ENCODE measurements at regions not wholly inside any gene's neighbourhood (a gene's known extent, or its start where the extent isn't known, plus 50 kb on each side); places are given as distances from the start of the nearest gene placed in this dataset.
"Not testable (repeated sequence)": the region's sequence is repeated elsewhere in the genome, so short reads cannot be mapped to it uniquely, and the experiment has no call there.

- DNase-seq (ENCODE audit: low read depth, low spot score), result no peak
These were observed 156.1 kb upstream of the SALL4 start for GRCh38 chr20:51958099-51959065.

GRCh38 chr20:51955756-51956155 is 153.4 kb upstream of the SALL4 start:
- DNase-seq (ENCODE audit: low read depth, low spot score), result no peak

GRCh38 chr20:51953731-51954340 is 151.5 kb upstream of the SALL4 start:
- no peak for DNase-seq (ENCODE audit: low read depth, low spot score)

- DNase-seq (ENCODE audit: low read depth, low spot score), result no peak
These were observed 148.6 kb upstream of the SALL4 start for GRCh38 chr20:51950926-51951325.

GRCh38 chr20:51946586-51946985 is 144.3 kb upstream of the SALL4 start:
- no peak for DNase-seq (ENCODE audit: low read depth, low spot score)

- no peak for DNase-seq (ENCODE audit: low read depth, low spot score)
These were observed 143.6 kb upstream of the SALL4 start for GRCh38 chr20:51945881-51946280.

- no peak for DNase-seq (ENCODE audit: low read depth, low spot score)
These were observed 142.9 kb upstream of the SALL4 start for GRCh38 chr20:51945177-51945576.

GRCh38 chr20:51943761-51944160 is 141.4 kb upstream of the SALL4 start:
- no peak for DNase-seq (ENCODE audit: low read depth, low spot score)

GRCh38 chr20:51943326-51943725 is 141.0 kb upstream of the SALL4 start:
- not testable (repeated sequence) for DNase-seq (ENCODE audit: low read depth, low spot score)

- no peak for DNase-seq (ENCODE audit: low read depth, low spot score)
These were observed 139.2 kb upstream of the SALL4 start for GRCh38 chr20:51941503-51941902.

- no peak for DNase-seq (ENCODE audit: low read depth, low spot score)
These were observed 136.9 kb upstream of the SALL4 start for GRCh38 chr20:51939259-51939585.

- no peak for DNase-seq (ENCODE audit: low read depth, low spot score)
These were observed 136.4 kb upstream of the SALL4 start for GRCh38 chr20:51938559-51939258.

- no peak for DNase-seq (ENCODE audit: low read depth, low spot score)
These were observed 135.5 kb upstream of the SALL4 start for GRCh38 chr20:51937779-51938178.

- DNase-seq (ENCODE audit: low read depth, low spot score), result no peak
These were observed 134.1 kb upstream of the SALL4 start for GRCh38 chr20:51936377-51936776.

- no peak for DNase-seq (ENCODE audit: low read depth, low spot score)
These were observed 132.7 kb upstream of the SALL4 start for GRCh38 chr20:51935003-51935358.

GRCh38 chr20:51934301-51935002 is 132.1 kb upstream of the SALL4 start:
- no peak for DNase-seq (ENCODE audit: low read depth, low spot score)

- no peak for DNase-seq (ENCODE audit: low read depth, low spot score)
These were observed 129.1 kb upstream of the SALL4 start for GRCh38 chr20:51931371-51931781.

GRCh38 chr20:51930775-51931174 is 128.5 kb upstream of the SALL4 start:
- peak; percentile 79 for DNase-seq (ENCODE audit: low read depth, low spot score)

- DNase-seq (ENCODE audit: low read depth, low spot score), result no peak
These were observed 126.6 kb upstream of the SALL4 start for GRCh38 chr20:51928931-51929330.

- DNase-seq (ENCODE audit: low read depth, low spot score), result not testable (repeated sequence)
These were observed 125.6 kb upstream of the SALL4 start for GRCh38 chr20:51927970-51928369.

- DNase-seq (ENCODE audit: low read depth, low spot score), result no peak
These were observed 124.5 kb upstream of the SALL4 start for GRCh38 chr20:51926670-51927305.
